Heart left ventricle (tissue), 13 donors: ENCODE measurements at regions not wholly inside any gene's neighbourhood (a gene's known extent, or its start where the extent isn't known, plus 50 kb on each side); places are given as distances from the start of the nearest gene placed in this dataset.
"Not testable (repeated sequence)": the region's sequence is repeated elsewhere in the genome, so short reads cannot be mapped to it uniquely, and the experiment has no call there.

Experiments used
- CTCF ChIP-seq, 12 donors: fragments of 200-600 bp; sonication (generic) in 4 of 12; IDR thresholded peaks; one replicate each; pipeline versions ENCODE4 v1.5.0 to v1.8.0; 2018 to 2022; ENCODE audit warnings: antibody characterized with exemption in 12 of 12, mild to moderate bottlenecking in 5 of 12
- POLR2A ChIP-seq, 2 donors: fragments of 450-650 bp; IDR thresholded peaks; one replicate each; pipeline ENCODE4 v1.6.1; 2017; ENCODE audit warnings: antibody characterized with exemption in 2 of 2, mild to moderate bottlenecking in 2 of 2, moderate library complexity in 2 of 2
- donor health status: ischemic (EF 13 %, LVEDD 7.1; RV severe dilation, severe dysfunction).
- donor health status: DM: no; HTN: yes; CAD: no.
- donor health status: DM: no; HTN: no; CAD: no.
- donor health status: ischemic (EF 25% LVEDD 6.9; RV normal size, moderate dysfunction).
- donor health status: ischemic (EF 25% LVEDD 5.7; RV mildly dilated, moderate dysfunction).
- donor health status: ischemic (EF 35%, LVEDD 5.7; RV mildly dilated, moderate dysfunction).
- donor health status: nonischemic (EF 11% LVEDD 7.7; RV severe dilation, severe dysfunction).
- donor health status: DM: yes; HTN: yes; CAD: no.
- donor health status: PGD.
- donor health status: ischemic (EF 29% LVEDD 5.4; RV normal size, mild dysfunction).
- donor health status: nonischemic (EF 23%, LVEDD 6.1; RV moderate dilation, normal function).

- not testable (repeated sequence) for TF ChIP-seq CTCF, POLR2A (IDR thresholded peaks at IDR 0.05)
These were observed 231.1 kb downstream of the POTEM start for GRCh38 chr14:19198341-19198740.
